Suprapubic skin (tissue), 4 donors: ENCODE measurements at regions not wholly inside any gene's neighbourhood (a gene's known extent, or its start where the extent isn't known, plus 50 kb on each side); places are given as distances from the start of the nearest gene placed in this dataset.
"Not testable (repeated sequence)": the region's sequence is repeated elsewhere in the genome, so short reads cannot be mapped to it uniquely, and the experiment has no call there.

Source experiments
- DNase-seq, 2 donors: peaks; one replicate each; pipeline ENCODE4 v3.0.0-alpha.2; 2019; ENCODE audit warnings: low spot score in 2 of 2
- H3K27ac ChIP-seq: fragments of 200-600 bp; sonication (generic); one replicate; pipeline ENCODE4 v1.5.1; 2019
- H3K27me3 ChIP-seq: fragments of 200-600 bp; sonication (generic); one replicate; pipeline ENCODE4 v1.5.1; 2019
- H3K36me3 ChIP-seq: fragments of 200-600 bp; sonication (generic); one replicate; pipeline ENCODE4 v1.5.1; 2019
- H3K4me1 ChIP-seq: fragments of 200-600 bp; sonication (generic); one replicate; pipeline ENCODE4 v1.5.1; 2019
- H3K4me3 ChIP-seq: fragments of 200-600 bp; sonication (generic); one replicate; pipeline ENCODE4 v1.5.1; 2019; ENCODE audit warnings: mild to moderate bottlenecking
- H3K9me3 ChIP-seq: fragments of 200-600 bp; sonication (generic); one replicate; pipeline ENCODE4 v1.5.1; 2019
- CTCF ChIP-seq, 2 donors: fragments of 200-600 bp in 1 of 2; fragments of 450-650 bp in 1 of 2; sonication (generic) in 1 of 2; IDR thresholded peaks; one replicate each; pipeline ENCODE4 v1.5.1; 2016 to 2019; ENCODE audit warnings: antibody characterized with exemption in 2 of 2, mild to moderate bottlenecking in 1 of 2, moderate library complexity in 1 of 2
- EP300 ChIP-seq: sonication (generic); formaldehyde crosslinking; IDR thresholded peaks from one replicate; pipeline ENCODE4 v1.6.1; 2017; ENCODE audit warnings: antibody characterized with exemption
- POLR2A ChIP-seq, 2 donors: fragments of 450-650 bp; IDR thresholded peaks; one replicate each; pipeline ENCODE4 v1.6.1; 2017; ENCODE audit warnings: antibody characterized with exemption in 2 of 2, mild to moderate bottlenecking in 2 of 2, moderate library complexity in 2 of 2
- POLR2AphosphoS5 ChIP-seq, 3 donors: sonication (generic); formaldehyde crosslinking; IDR thresholded peaks; one replicate each; pipeline ENCODE4 v1.6.1; 2017; ENCODE audit warnings: antibody characterized with exemption in 3 of 3
- WGBS: methylation state at CpG from one replicate; pipeline ENCODE4 v1.1.5; 2018; 5-methylcytosine and 5-hydroxymethylcytosine counted together

- no peak for DNase-seq
- peaks cover 5% of the 10 kb centered on the region for H3K4me1 ChIP-seq
- WGBS = 89% methylated on average over 6 of the region's 6 CpGs
- H3K9me3 ChIP-seq = no peaks in the 10 kb centered on the region
- H3K27me3 ChIP-seq = peaks cover 24% of the 10 kb centered on the region
- H3K4me3 ChIP-seq = no peak overlapping the region
- TF ChIP-seq POLR2A (IDR thresholded peaks at IDR 0.05) (no peak), POLR2AphosphoS5 (IDR thresholded peaks at IDR 0.05) (no peak), EP300 (no peak)
- no peak overlapping the region for H3K27ac ChIP-seq
- H3K36me3 ChIP-seq = no peaks in the 10 kb centered on the region
Observed at GRCh38 chr2:134031539-134031938, 222.3 kb upstream of the MGAT5 start.

GRCh38 chr2:134035605-134036370 is 218.1 kb upstream of the MGAT5 start:
- WGBS = 86% methylated on average over 5 of the region's 5 CpGs
- Histone ChIP-seq H3K27me3 (peaks cover 5% of the 10 kb centered on the region), H3K4me1 (no peaks in the 10 kb centered on the region), H3K9me3 (no peaks in the 10 kb centered on the region), H3K36me3 (no peaks in the 10 kb centered on the region), H3K4me3 (no peak overlapping the region), H3K27ac (no peak overlapping the region)
- no peak for TF ChIP-seq POLR2AphosphoS5 (IDR thresholded peaks at IDR 0.05)
- no peak for TF ChIP-seq EP300
- TF ChIP-seq CTCF (IDR thresholded peaks at IDR 0.05) = no peak
- no peak for TF ChIP-seq POLR2A (IDR thresholded peaks at IDR 0.05)
- no peak for DNase-seq

- 85% methylated on average over 1 of the region's 1 CpG for WGBS
- Histone ChIP-seq H3K36me3 (no peaks in the 10 kb centered on the region), H3K27me3 (peaks cover 4% of the 10 kb centered on the region), H3K9me3 (no peaks in the 10 kb centered on the region), H3K27ac (no peak overlapping the region), H3K4me1 (no peaks in the 10 kb centered on the region), H3K4me3 (no peak overlapping the region)
- no peak for TF ChIP-seq CTCF (IDR thresholded peaks at IDR 0.05)
- no peak for TF ChIP-seq POLR2AphosphoS5 (IDR thresholded peaks at IDR 0.05)
- no peak for TF ChIP-seq EP300
- no peak for TF ChIP-seq POLR2A (IDR thresholded peaks at IDR 0.05)
- DNase-seq = no peak
Observed at GRCh38 chr2:134039912-134040581, 213.8 kb upstream of the MGAT5 start.

- not testable (repeated sequence) for H3K4me1 ChIP-seq, H3K36me3 ChIP-seq, DNase-seq, H3K4me3 ChIP-seq, H3K27me3 ChIP-seq, H3K9me3 ChIP-seq, H3K27ac ChIP-seq
- 83% methylated on average over 4 of the region's 4 CpGs for WGBS
Observed at GRCh38 chr2:134040626-134041172, 213.2 kb upstream of the MGAT5 start.

GRCh38 chr2:134041877-134042276 is 212.0 kb upstream of the MGAT5 start:
- no peak for DNase-seq
- Histone ChIP-seq H3K4me1 (no peaks in the 10 kb centered on the region), H3K36me3 (no peaks in the 10 kb centered on the region), H3K27me3 (no peaks in the 10 kb centered on the region), H3K9me3 (no peaks in the 10 kb centered on the region), H3K4me3 (no peak overlapping the region), H3K27ac (no peak overlapping the region)
- no peak for TF ChIP-seq CTCF (IDR thresholded peaks at IDR 0.05)
- TF ChIP-seq POLR2A (IDR thresholded peaks at IDR 0.05) = no peak
- no peak for TF ChIP-seq POLR2AphosphoS5 (IDR thresholded peaks at IDR 0.05)
- TF ChIP-seq EP300 = no peak

- 89% methylated on average over 8 of the region's 8 CpGs for WGBS
- H3K4me1 ChIP-seq, H3K36me3 ChIP-seq, H3K4me3 ChIP-seq, H3K27me3 ChIP-seq, H3K27ac ChIP-seq, DNase-seq, H3K9me3 ChIP-seq: not testable (repeated sequence)
Observed at GRCh38 chr2:134043028-134043427, 210.8 kb upstream of the MGAT5 start.
